ENCODE measurements at regions not wholly inside any gene's neighbourhood (a gene's known extent, or its start where the extent isn't known, plus 50 kb on each side); places are given as distances from the start of the nearest gene placed in this dataset.

GRCh38 chr1:14094611-14095400, 394.8 kb downstream of the PRDM2 start:
- Mint-ChIP-seq H3K27ac (ENCODE audit: unreplicated experiment) (no peak overlapping the region), H3K9me3 (ENCODE audit: low read depth) (peaks cover 15% of the 10 kb centered on the region), H3K27me3 (ENCODE audit: low read depth) (peaks cover 3% of the 10 kb centered on the region), H3K36me3 (ENCODE audit: low read depth) (peaks cover 7% of the 10 kb centered on the region), H3K4me1 (ENCODE audit: low read depth) (no peaks in the 10 kb centered on the region), H3K4me3 (ENCODE audit: unreplicated experiment) (no peak overlapping the region)
- TF ChIP-seq, protein P1, sequence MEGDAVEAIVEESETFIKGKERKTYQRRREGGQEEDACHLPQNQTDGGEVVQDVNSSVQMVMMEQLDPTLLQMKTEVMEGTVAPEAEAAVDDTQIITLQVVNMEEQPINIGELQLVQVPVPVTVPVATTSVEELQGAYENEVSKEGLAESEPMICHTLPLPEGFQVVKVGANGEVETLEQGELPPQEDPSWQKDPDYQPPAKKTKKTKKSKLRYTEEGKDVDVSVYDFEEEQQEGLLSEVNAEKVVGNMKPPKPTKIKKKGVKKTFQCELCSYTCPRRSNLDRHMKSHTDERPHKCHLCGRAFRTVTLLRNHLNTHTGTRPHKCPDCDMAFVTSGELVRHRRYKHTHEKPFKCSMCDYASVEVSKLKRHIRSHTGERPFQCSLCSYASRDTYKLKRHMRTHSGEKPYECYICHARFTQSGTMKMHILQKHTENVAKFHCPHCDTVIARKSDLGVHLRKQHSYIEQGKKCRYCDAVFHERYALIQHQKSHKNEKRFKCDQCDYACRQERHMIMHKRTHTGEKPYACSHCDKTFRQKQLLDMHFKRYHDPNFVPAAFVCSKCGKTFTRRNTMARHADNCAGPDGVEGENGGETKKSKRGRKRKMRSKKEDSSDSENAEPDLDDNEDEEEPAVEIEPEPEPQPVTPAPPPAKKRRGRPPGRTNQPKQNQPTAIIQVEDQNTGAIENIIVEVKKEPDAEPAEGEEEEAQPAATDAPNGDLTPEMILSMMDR (IDR thresholded peaks at IDR 0.05) = peak; percentile 44
- no peak for DNase-seq (ENCODE audit: low spot score)

DNA sequence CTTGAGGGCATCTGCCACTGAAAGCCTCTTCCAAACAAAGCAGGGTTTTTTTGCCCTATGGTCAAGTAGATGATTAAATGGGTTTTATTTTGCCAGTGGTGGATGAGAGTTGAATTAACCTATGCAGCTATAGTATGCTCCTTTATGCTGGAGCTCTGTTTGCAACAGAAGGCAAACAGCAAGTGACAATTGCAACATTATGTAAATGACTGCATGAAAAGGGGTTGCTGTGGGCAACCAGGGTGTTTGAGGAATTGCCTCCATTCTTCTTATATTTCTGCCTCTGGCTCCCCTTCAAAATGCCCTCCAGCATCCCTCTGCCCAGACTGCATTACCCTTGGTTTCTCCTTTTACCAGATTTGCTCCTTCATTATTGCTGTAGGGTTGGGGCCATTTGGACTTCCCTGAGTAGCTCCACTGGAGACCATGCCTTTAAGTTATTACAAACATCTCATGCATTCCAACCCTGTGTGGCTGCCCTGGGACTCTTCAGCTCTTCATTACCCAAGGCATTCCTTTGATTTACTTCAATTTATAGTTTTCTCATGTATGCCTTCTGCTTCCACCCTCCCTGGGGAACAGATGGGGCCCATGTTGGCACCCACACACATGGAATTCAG, 398.4 kb downstream of the PRDM2 start:
- TF ChIP-seq, protein P1 (IDR thresholded peaks at IDR 0.05) = no peak
- DNase-seq (ENCODE audit: low spot score) = no peak
- H3K27ac Mint-ChIP-seq (ENCODE audit: unreplicated experiment) = no peak overlapping the region
- H3K4me3 Mint-ChIP-seq (ENCODE audit: unreplicated experiment) = no peak overlapping the region
- H3K36me3 Mint-ChIP-seq (ENCODE audit: low read depth) = no peaks in the 10 kb centered on the region
- no peaks in the 10 kb centered on the region for H3K4me1 Mint-ChIP-seq (ENCODE audit: low read depth)
- H3K9me3 Mint-ChIP-seq (ENCODE audit: low read depth) = peaks cover 3% of the 10 kb centered on the region
- peaks cover 4% of the 10 kb centered on the region for H3K27me3 Mint-ChIP-seq (ENCODE audit: low read depth)

- Mint-ChIP-seq H3K27me3 (ENCODE audit: low read depth) (peaks cover 4% of the 10 kb centered on the region), H3K4me3 (ENCODE audit: unreplicated experiment) (no peak overlapping the region), H3K27ac (ENCODE audit: unreplicated experiment) (no peak overlapping the region), H3K4me1 (ENCODE audit: low read depth) (no peaks in the 10 kb centered on the region), H3K36me3 (ENCODE audit: low read depth) (no peaks in the 10 kb centered on the region), H3K9me3 (ENCODE audit: low read depth) (peaks cover 7% of the 10 kb centered on the region)
- TF ChIP-seq, protein P1 (IDR thresholded peaks at IDR 0.05) = no peak
- no peak for DNase-seq (ENCODE audit: low spot score)
Measured at GRCh38 chr1:14100444-14100843, 400.5 kb downstream of the PRDM2 start.

GRCh38 chr1:14100919-14101318, 400.9 kb downstream of the PRDM2 start:
- Mint-ChIP-seq H3K27ac (ENCODE audit: unreplicated experiment) (no peak overlapping the region), H3K36me3 (ENCODE audit: low read depth) (no peaks in the 10 kb centered on the region), H3K27me3 (ENCODE audit: low read depth) (peaks cover 4% of the 10 kb centered on the region), H3K4me3 (ENCODE audit: unreplicated experiment) (no peak overlapping the region), H3K9me3 (ENCODE audit: low read depth) (peaks cover 7% of the 10 kb centered on the region), H3K4me1 (ENCODE audit: low read depth) (no peaks in the 10 kb centered on the region)
- no peak for DNase-seq (ENCODE audit: low spot score)
- TF ChIP-seq, protein P1 (IDR thresholded peaks at IDR 0.05) = no peak

DNA sequence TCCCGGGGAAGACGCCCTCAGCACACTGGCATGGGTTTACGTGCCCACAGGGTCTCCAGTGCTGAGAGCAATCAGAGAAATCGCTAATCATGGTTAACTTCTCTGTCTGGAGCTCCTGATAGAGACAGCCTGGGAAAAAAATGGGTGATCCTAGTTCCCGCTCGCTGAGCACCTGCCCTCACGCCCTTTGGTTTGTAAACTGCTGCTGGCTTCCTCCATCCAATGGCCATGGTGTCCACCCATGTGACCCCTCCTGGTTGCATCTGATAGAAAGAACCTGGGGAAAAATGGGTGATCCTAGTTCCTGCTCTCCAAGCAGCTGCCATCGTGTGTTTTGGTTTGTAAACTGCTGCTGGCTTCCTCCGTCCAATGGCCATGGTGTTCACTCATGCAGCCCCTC, 402.2 kb downstream of the PRDM2 start:
- DNase-seq (ENCODE audit: low spot score) = no peak
- Mint-ChIP-seq H3K36me3 (ENCODE audit: low read depth) (no peaks in the 10 kb centered on the region), H3K4me3 (ENCODE audit: unreplicated experiment) (no peak overlapping the region), H3K27ac (ENCODE audit: unreplicated experiment) (no peak overlapping the region), H3K9me3 (ENCODE audit: low read depth) (peaks cover 8% of the 10 kb centered on the region), H3K27me3 (ENCODE audit: low read depth) (peaks cover 1% of the 10 kb centered on the region), H3K4me1 (ENCODE audit: low read depth) (no peaks in the 10 kb centered on the region)
- TF ChIP-seq, protein P1 (IDR thresholded peaks at IDR 0.05) = no peak

Data from chondrocyte (in vitro differentiated cells).